HEK293 (cell line): ENCODE measurements at regions not wholly inside any gene's neighbourhood (a gene's known extent, or its start where the extent isn't known, plus 50 kb on each side); places are given as distances from the start of the nearest gene placed in this dataset.

Experiments used
- CTCF ChIA-PET: fragments of 350-600 bp; formaldehyde crosslinking; extraction: SDS; loops from one replicate; lab custom pipeline; 2021; ENCODE audit warnings: antibody characterized with exemption; lab: Yijun Ruan, JAX
- POLR2A ChIA-PET: fragments of 300-600 bp; formaldehyde crosslinking; extraction: SDS; loops from one replicate; lab custom pipeline; 2020; ENCODE audit warnings: antibody characterized with exemption, inconsistent platforms; lab: Yijun Ruan, JAX
- H3K27ac ChIP-seq: fragments of 200-500 bp; sonication (Bioruptor generic); 2 replicates; pipeline ENCODE4 v1.5.1; 2014; ENCODE audit warnings: low read depth, low read length, control low read depth, inconsistent platforms; ENCODE audit errors: extremely low read depth
- H3K36me3 ChIP-seq, 2 experiments: fragments of 200-500 bp in 1 of 2; sonication (Bioruptor generic) in 1 of 2; 1 replicate in 1 of 2; 2 replicates in 1 of 2; pipeline ENCODE4 v1.5.1; 2014 to 2017; ENCODE audit warnings: inconsistent platforms in 2 of 2, low read length in 2 of 2; ENCODE audit not compliant: control insufficient read depth in 2 of 2, insufficient read depth in 1 of 2
- H3K4me1 ChIP-seq: fragments of 200-500 bp; sonication (Bioruptor generic); 2 replicates; pipeline ENCODE4 v1.5.1; 2014; ENCODE audit warnings: mild to moderate bottlenecking, low read length, inconsistent platforms; ENCODE audit not compliant: control insufficient read depth, insufficient read depth
- H3K4me3 ChIP-seq: 2 replicates; pipeline ENCODE4 v1.5.1; 2011; ENCODE audit warnings: low read depth, mild to moderate bottlenecking, control low read depth, low read length, moderate library complexity
- H3K9me3 ChIP-seq: fragments of 200-500 bp; sonication (Bioruptor generic); 2 replicates; pipeline ENCODE4 v1.5.1; 2014; ENCODE audit warnings: low read depth, low read length, inconsistent platforms; ENCODE audit not compliant: control insufficient read depth, insufficient read depth
- BCL11B ChIP-seq: fragments of 450-650 bp; formaldehyde crosslinking; IDR thresholded peaks from 2 replicates; pipeline ENCODE4 v1.5.1; 2016; ENCODE audit warnings: low read depth, missing biosample characterization, missing genetic modification characterization
- GFI1B ChIP-seq: fragments of 450-650 bp; formaldehyde crosslinking; IDR thresholded peaks from 2 replicates; pipeline ENCODE4 v1.5.1; 2016; ENCODE audit warnings: missing biosample characterization, missing genetic modification characterization
- HIC1 ChIP-seq: fragments of 450-650 bp; formaldehyde crosslinking; IDR thresholded peaks from 2 replicates; pipeline ENCODE4 v1.5.1; 2016; ENCODE audit warnings: missing biosample characterization, missing genetic modification characterization
- KLF17 ChIP-seq: fragments of 450-650 bp; formaldehyde crosslinking; IDR thresholded peaks from 2 replicates; pipeline ENCODE4 v1.5.1; 2016; ENCODE audit warnings: missing biosample characterization, missing genetic modification characterization
- PBX3 ChIP-seq: sonication (generic); formaldehyde crosslinking; IDR thresholded peaks from 2 replicates; pipeline ENCODE4 v1.8.1; 2022; ENCODE audit warnings: mild to moderate bottlenecking, moderate library complexity, missing genetic modification reagents
- PRDM6 ChIP-seq: fragments of 450-650 bp; formaldehyde crosslinking; IDR thresholded peaks from 2 replicates; pipeline ENCODE4 v1.5.1; 2017; ENCODE audit warnings: missing biosample characterization, missing genetic modification characterization
- RBAK ChIP-seq: fragments of 450-650 bp; formaldehyde crosslinking; IDR thresholded peaks from 2 replicates; pipeline ENCODE4 v1.5.1; 2016; ENCODE audit warnings: missing biosample characterization, missing genetic modification characterization
- ZFP69B ChIP-seq: fragments of 450-650 bp; formaldehyde crosslinking; IDR thresholded peaks from 2 replicates; pipeline ENCODE4 v1.5.1; 2016; ENCODE audit warnings: missing biosample characterization, missing genetic modification characterization
- ZNF18 ChIP-seq: fragments of 450-650 bp; formaldehyde crosslinking; IDR thresholded peaks from 2 replicates; pipeline ENCODE4 v1.5.1; 2016; ENCODE audit warnings: missing biosample characterization, missing genetic modification characterization
- ZNF404 ChIP-seq: fragments of 450-650 bp; formaldehyde crosslinking; IDR thresholded peaks from 2 replicates; pipeline ENCODE4 v1.5.1; 2017; ENCODE audit warnings: missing biosample characterization, missing genetic modification characterization
- ZNF473 ChIP-seq: fragments of 450-650 bp; formaldehyde crosslinking; IDR thresholded peaks from 2 replicates; pipeline ENCODE4 v1.5.1; 2017; ENCODE audit warnings: missing biosample characterization, missing genetic modification characterization
- ZNF658 ChIP-seq: fragments of 450-650 bp; formaldehyde crosslinking; IDR thresholded peaks from 2 replicates; pipeline ENCODE4; 2016; ENCODE audit warnings: missing biosample characterization, missing genetic modification characterization
- ZNF660 ChIP-seq: fragments of 450-650 bp; IDR thresholded peaks from 2 replicates; pipeline ENCODE4 v1.5.1; 2018; ENCODE audit warnings: missing biosample characterization, mild to moderate bottlenecking, missing genetic modification characterization
- ZNF777 ChIP-seq: fragments of 450-650 bp; formaldehyde crosslinking; IDR thresholded peaks from 2 replicates; pipeline ENCODE4 v1.5.1; 2017; ENCODE audit warnings: missing biosample characterization, missing genetic modification characterization, borderline replicate concordance
- ZNF792 ChIP-seq: fragments of 450-650 bp; formaldehyde crosslinking; IDR thresholded peaks from 2 replicates; pipeline ENCODE4 v1.5.1; 2016; ENCODE audit warnings: missing biosample characterization, missing genetic modification characterization
- TF ChIP-seq, protein P1 (sequence below): fragments of 450-650 bp; formaldehyde crosslinking; conservative IDR thresholded peaks from 2 replicates; pipeline ENCODE4 v1.5.1; 2016; ENCODE audit warnings: low read depth, missing biosample characterization, missing genetic modification characterization
- TF ChIP-seq, protein P2 (sequence below): fragments of 450-650 bp; formaldehyde crosslinking; IDR thresholded peaks from 2 replicates; pipeline ENCODE4 v1.5.1; 2016; ENCODE audit warnings: missing biosample characterization, missing genetic modification characterization, borderline replicate concordance
- TF ChIP-seq, protein P3 (sequence below): fragments of 450-650 bp; formaldehyde crosslinking; IDR thresholded peaks from 2 replicates; pipeline ENCODE4 v1.5.1; 2016; ENCODE audit warnings: missing biosample characterization, missing genetic modification characterization
- TF ChIP-seq, protein P4 (sequence below): fragments of 450-650 bp; formaldehyde crosslinking; IDR thresholded peaks from 2 replicates; pipeline ENCODE4 v1.5.1; 2017; ENCODE audit warnings: missing biosample characterization, missing genetic modification characterization

- Histone ChIP-seq H3K4me1 (no peaks in the 10 kb centered on the region), H3K4me3 (no peak overlapping the region)
- CTCF ChIA-PET = interaction anchor here (0.5 kb wide), 1 partner anchor 24 kb away, joined by 4 read pairs; no protein-coding TSS in a partner anchor
- TF ChIP-seq GFI1B (tag by site-specific recombination) = no peak
- no peak for TF ChIP-seq ZNF777
- TF ChIP-seq, protein P1, sequence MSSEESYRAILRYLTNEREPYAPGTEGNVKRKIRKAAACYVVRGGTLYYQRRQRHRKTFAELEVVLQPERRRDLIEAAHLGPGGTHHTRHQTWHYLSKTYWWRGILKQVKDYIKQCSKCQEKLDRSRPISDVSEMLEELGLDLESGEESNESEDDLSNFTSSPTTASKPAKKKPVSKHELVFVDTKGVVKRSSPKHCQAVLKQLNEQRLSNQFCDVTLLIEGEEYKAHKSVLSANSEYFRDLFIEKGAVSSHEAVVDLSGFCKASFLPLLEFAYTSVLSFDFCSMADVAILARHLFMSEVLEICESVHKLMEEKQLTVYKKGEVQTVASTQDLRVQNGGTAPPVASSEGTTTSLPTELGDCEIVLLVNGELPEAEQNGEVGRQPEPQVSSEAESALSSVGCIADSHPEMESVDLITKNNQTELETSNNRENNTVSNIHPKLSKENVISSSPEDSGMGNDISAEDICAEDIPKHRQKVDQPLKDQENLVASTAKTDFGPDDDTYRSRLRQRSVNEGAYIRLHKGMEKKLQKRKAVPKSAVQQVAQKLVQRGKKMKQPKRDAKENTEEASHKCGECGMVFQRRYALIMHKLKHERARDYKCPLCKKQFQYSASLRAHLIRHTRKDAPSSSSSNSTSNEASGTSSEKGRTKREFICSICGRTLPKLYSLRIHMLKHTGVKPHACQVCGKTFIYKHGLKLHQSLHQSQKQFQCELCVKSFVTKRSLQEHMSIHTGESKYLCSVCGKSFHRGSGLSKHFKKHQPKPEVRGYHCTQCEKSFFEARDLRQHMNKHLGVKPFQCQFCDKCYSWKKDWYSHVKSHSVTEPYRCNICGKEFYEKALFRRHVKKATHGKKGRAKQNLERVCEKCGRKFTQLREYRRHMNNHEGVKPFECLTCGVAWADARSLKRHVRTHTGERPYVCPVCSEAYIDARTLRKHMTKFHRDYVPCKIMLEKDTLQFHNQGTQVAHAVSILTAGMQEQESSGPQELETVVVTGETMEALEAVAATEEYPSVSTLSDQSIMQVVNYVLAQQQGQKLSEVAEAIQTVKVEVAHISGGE (tag by site-specific recombination) = no peak
- TF ChIP-seq, protein P2, sequence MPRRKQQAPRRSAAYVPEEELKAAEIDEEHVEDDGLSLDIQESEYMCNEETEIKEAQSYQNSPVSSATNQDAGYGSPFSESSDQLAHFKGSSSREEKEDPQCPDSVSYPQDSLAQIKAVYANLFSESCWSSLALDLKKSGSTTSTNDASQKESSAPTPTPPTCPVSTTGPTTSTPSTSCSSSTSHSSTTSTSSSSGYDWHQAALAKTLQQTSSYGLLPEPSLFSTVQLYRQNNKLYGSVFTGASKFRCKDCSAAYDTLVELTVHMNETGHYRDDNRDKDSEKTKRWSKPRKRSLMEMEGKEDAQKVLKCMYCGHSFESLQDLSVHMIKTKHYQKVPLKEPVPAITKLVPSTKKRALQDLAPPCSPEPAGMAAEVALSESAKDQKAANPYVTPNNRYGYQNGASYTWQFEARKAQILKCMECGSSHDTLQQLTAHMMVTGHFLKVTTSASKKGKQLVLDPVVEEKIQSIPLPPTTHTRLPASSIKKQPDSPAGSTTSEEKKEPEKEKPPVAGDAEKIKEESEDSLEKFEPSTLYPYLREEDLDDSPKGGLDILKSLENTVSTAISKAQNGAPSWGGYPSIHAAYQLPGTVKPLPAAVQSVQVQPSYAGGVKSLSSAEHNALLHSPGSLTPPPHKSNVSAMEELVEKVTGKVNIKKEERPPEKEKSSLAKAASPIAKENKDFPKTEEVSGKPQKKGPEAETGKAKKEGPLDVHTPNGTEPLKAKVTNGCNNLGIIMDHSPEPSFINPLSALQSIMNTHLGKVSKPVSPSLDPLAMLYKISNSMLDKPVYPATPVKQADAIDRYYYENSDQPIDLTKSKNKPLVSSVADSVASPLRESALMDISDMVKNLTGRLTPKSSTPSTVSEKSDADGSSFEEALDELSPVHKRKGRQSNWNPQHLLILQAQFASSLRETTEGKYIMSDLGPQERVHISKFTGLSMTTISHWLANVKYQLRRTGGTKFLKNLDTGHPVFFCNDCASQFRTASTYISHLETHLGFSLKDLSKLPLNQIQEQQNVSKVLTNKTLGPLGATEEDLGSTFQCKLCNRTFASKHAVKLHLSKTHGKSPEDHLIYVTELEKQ (tag by site-specific recombination) = no peak
- no peak for TF ChIP-seq PBX3 (CRISPR knock-in tag)
- no peak for TF ChIP-seq RBAK (tag by site-specific recombination)
- no peak for TF ChIP-seq ZNF658 (tag by site-specific recombination)
- no peak for TF ChIP-seq ZNF473 (tag by site-specific recombination)
- no peak for TF ChIP-seq ZFP69B (tag by site-specific recombination)
- TF ChIP-seq KLF17 = no peak
- TF ChIP-seq, protein P3, sequence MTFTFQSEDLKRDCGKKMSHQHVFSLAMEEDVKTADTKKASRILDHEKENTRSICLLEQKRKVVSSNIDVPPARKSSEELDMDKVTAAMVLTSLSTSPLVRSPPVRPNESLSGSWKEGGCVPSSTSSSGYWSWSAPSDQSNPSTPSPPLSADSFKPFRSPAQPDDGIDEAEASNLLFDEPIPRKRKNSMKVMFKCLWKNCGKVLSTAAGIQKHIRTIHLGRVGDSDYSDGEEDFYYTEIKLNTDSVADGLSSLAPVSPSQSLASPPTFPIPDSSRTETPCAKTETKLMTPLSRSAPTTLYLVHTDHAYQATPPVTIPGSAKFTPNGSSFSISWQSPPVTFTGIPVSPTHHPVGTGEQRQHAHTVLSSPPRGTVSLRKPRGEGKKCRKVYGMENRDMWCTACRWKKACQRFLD (tag by site-specific recombination) = no peak
- no peak for TF ChIP-seq ZNF18 (tag by site-specific recombination)
- TF ChIP-seq PRDM6 (tag by site-specific recombination) = no peak
- no peak for TF ChIP-seq BCL11B (tag by site-specific recombination)
- TF ChIP-seq ZNF660 (tag by site-specific recombination) = no peak
- TF ChIP-seq, protein P4, sequence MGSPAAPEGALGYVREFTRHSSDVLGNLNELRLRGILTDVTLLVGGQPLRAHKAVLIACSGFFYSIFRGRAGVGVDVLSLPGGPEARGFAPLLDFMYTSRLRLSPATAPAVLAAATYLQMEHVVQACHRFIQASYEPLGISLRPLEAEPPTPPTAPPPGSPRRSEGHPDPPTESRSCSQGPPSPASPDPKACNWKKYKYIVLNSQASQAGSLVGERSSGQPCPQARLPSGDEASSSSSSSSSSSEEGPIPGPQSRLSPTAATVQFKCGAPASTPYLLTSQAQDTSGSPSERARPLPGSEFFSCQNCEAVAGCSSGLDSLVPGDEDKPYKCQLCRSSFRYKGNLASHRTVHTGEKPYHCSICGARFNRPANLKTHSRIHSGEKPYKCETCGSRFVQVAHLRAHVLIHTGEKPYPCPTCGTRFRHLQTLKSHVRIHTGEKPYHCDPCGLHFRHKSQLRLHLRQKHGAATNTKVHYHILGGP (tag by site-specific recombination) = no peak
- TF ChIP-seq HIC1 (tag by site-specific recombination) = no peak
- TF ChIP-seq ZNF792 (tag by site-specific recombination) = no peak
- no peak for TF ChIP-seq ZNF404
Measured at GRCh38 chrX:144717682-144718081, 529.6 kb upstream of the SPANXN1 start.

More at GRCh38 chrX:144717682-144718081, 529.6 kb upstream of the SPANXN1 start:
- no peaks in the 10 kb centered on the region for H3K36me3 ChIP-seq
- no peak overlapping the region for H3K27ac ChIP-seq
- no peaks in the 10 kb centered on the region for H3K9me3 ChIP-seq
- POLR2A ChIA-PET = no interaction called here
